NB4 (cell line): ENCODE measurements at regions not wholly inside any gene's neighbourhood (a gene's known extent, or its start where the extent isn't known, plus 50 kb on each side); places are given as distances from the start of the nearest gene placed in this dataset.

ENCODE experiments used
- CTCF ChIP-seq: IDR thresholded peaks from one replicate; pipeline ENCODE4 v1.5.1; 2012; ENCODE audit warnings: low read depth, low read length
- MYC ChIP-seq: IDR thresholded peaks from 2 replicates; pipeline ENCODE4 v1.6.1; 2011; ENCODE audit warnings: low read depth, low read length
- POLR2A ChIP-seq: IDR thresholded peaks from 2 replicates; pipeline ENCODE4 v1.6.1; 2011; ENCODE audit warnings: mild to moderate bottlenecking; ENCODE audit not compliant: insufficient read length; ENCODE audit errors: extremely low read depth

GRCh38 chr2:5548991-5549715 is 143.0 kb upstream of the SOX11 start:
- TF ChIP-seq MYC: no peak
- TF ChIP-seq CTCF: no peak
- TF ChIP-seq POLR2A: no peak
